ENCODE measurements at regions not wholly inside any gene's neighbourhood (a gene's known extent, or its start where the extent isn't known, plus 50 kb on each side); places are given as distances from the start of the nearest gene placed in this dataset.

GRCh38 chr1:99198393-99198792 is 65.9 kb upstream of the PLPPR4 start:
- no peak for TF ChIP-seq CTCF (optimal IDR thresholded peaks at IDR 0.05 in 1 of 3, IDR thresholded peaks at IDR 0.05 in 1 of 3, conservative IDR thresholded peaks at IDR 0.05 in 1 of 3; ENCODE audit: extremely low read depth in 1 of 3, insufficient read depth in 2 of 3, low read length in 3 of 3)
- TF ChIP-seq EZH2 (IDR thresholded peaks at IDR 0.05; ENCODE audit: low read length) = no peak
